GM12891 (cell line): ENCODE measurements at regions not wholly inside any gene's neighbourhood (a gene's known extent, or its start where the extent isn't known, plus 50 kb on each side); places are given as distances from the start of the nearest gene placed in this dataset.

Experiments
- PAX5 ChIP-seq: IDR thresholded peaks from 2 replicates; pipeline ENCODE4 v1.6.1; 2011; ENCODE audit warnings: low read length, moderate library complexity, mild to moderate bottlenecking; ENCODE audit not compliant: insufficient read depth, severe bottlenecking
- POLR2A ChIP-seq: IDR thresholded peaks from 2 replicates; pipeline ENCODE4 v1.6.1; 2011; ENCODE audit warnings: low read depth, low read length, control low read depth
- POLR2AphosphoS5 ChIP-seq: IDR thresholded peaks from 2 replicates; pipeline ENCODE4 v1.6.1; 2011; ENCODE audit warnings: low read depth, low read length, control low read depth
- POU2F2 ChIP-seq: IDR thresholded peaks from 2 replicates; pipeline ENCODE4 v1.6.1; 2011; ENCODE audit warnings: low read depth, mild to moderate bottlenecking, control low read depth, low read length, moderate library complexity
- SPI1 ChIP-seq: IDR thresholded peaks from 2 replicates; pipeline ENCODE4 v1.6.1; 2011; ENCODE audit warnings: low read depth, low read length, control low read depth
- TAF1 ChIP-seq: IDR thresholded peaks from 2 replicates; pipeline ENCODE4 v1.6.1; 2011; ENCODE audit warnings: low read depth, low read length, control low read depth

DNA sequence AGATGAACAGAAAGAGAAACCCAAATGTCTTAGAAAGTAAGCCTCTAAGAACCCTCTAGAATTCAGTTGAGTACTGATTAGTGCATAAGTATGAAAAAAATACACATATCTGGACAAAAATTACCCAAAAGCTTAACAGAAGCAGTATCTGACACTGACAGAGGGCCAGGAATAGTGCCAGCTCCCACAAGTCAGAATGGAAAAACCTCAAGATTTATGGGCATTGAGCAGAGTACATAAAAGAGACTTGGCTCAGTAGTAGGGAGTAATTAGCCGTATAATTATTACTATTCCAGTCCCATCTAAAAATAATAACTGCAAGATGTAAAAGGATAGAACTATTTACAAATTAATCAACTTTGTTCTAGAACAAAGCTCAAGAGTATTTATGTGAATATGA, 834.5 kb downstream of the FAM181B start:
- TF ChIP-seq POU2F2 (no peak), TAF1 (no peak), POLR2A (no peak), POLR2AphosphoS5 (no peak), PAX5 (no peak), SPI1 (no peak)
